ENCODE measurements at regions not wholly inside any gene's neighbourhood (a gene's known extent, or its start where the extent isn't known, plus 50 kb on each side); places are given as distances from the start of the nearest gene placed in this dataset.

DNA sequence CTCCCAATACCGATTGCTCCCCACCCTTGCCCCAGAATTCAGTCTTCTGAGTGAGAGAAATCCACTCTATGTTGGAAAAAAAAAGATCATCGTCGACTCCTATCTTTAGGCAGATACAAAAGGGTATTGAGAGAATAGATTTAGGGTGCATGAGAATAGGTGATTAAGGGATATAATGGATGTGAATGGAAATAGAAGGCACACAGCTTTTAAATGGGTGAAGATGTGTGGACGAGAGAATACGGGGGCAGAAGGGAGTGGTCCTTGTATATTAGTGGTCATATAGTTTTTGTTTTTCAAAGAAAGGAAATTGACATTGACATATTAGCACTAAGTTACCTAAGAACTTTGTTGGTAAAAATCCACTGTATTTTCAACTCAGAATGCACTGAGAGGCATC is 98.6 kb upstream of the HDAC9 start:
- TF ChIP-seq EZH2 (IDR thresholded peaks at IDR 0.05; ENCODE audit: insufficient read depth, poor library complexity, severe bottlenecking): no peak
- TF ChIP-seq EZH2phosphoT487 (IDR thresholded peaks at IDR 0.05; ENCODE audit: insufficient read depth, low read depth): no peak
